H1 (cell line): ENCODE measurements at regions not wholly inside any gene's neighbourhood (a gene's known extent, or its start where the extent isn't known, plus 50 kb on each side); places are given as distances from the start of the nearest gene placed in this dataset.

Experiments
- CBX5 ChIP-seq: fragments of 300-800, 300-1000 bp; sonication (generic); IDR thresholded peaks from 2 replicates; pipeline ENCODE4 v1.7.1; 2016; ENCODE audit warnings: antibody characterized with exemption, low read length, low read depth
- EP300 ChIP-seq, 2 experiments: IDR thresholded peaks; 1 replicate in 1 of 2; 2 replicates in 1 of 2; pipeline ENCODE4 v1.6.1; 2011 to 2012; ENCODE audit warnings: low read depth in 2 of 2, low read length in 2 of 2, mild to moderate bottlenecking in 2 of 2, borderline replicate concordance in 1 of 2, inconsistent platforms in 1 of 2, moderate library complexity in 1 of 2
- FOSL1 ChIP-seq: IDR thresholded peaks from 2 replicates; pipeline ENCODE4 v1.6.1; 2011; ENCODE audit warnings: mild to moderate bottlenecking, low read depth, low read length, moderate library complexity; ENCODE audit not compliant: insufficient read depth
- GTF2F1 ChIP-seq: IDR thresholded peaks from 2 replicates; pipeline ENCODE4 v1.6.1; 2012; ENCODE audit warnings: low read depth, low read length, improper control_type of control experiment, borderline replicate concordance
- POLR2A ChIP-seq, 2 experiments: IDR thresholded peaks; 1 replicate in 1 of 2; 2 replicates in 1 of 2; pipeline ENCODE4 v1.6.1; 2011; ENCODE audit warnings: low read depth in 2 of 2, low read length in 2 of 2, mild to moderate bottlenecking in 2 of 2; ENCODE audit errors: control extremely low read depth in 1 of 2
- TF ChIP-seq, protein P1 (sequence below): fragments of 300-600 bp; sonication (generic); IDR thresholded peaks from 2 replicates; pipeline ENCODE4 v1.7.1; 2012; ENCODE audit warnings: low read length, moderate library complexity, mild to moderate bottlenecking, inconsistent platforms; ENCODE audit not compliant: insufficient replicate concordance

DNA sequence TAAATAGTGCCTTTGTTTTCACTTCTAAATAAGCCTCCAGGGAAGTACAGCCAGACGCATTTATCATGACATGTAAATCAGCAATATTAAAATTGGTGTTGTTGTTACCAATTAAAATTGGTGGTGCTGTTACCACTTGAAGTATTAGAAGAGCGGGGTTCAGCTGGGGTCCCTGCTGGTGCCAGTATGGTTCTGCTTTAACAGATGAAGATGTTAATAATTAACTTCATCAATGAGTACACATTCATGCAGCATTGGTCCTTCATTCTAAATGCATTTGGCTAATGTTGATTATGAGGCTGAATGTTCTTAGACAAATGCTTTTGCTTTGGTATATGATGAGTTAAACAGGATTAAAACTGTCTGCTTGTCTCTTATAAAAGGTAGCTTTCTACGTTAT, 67.6 kb upstream of the TMC1 start (continued):
- TF ChIP-seq, protein P1, sequence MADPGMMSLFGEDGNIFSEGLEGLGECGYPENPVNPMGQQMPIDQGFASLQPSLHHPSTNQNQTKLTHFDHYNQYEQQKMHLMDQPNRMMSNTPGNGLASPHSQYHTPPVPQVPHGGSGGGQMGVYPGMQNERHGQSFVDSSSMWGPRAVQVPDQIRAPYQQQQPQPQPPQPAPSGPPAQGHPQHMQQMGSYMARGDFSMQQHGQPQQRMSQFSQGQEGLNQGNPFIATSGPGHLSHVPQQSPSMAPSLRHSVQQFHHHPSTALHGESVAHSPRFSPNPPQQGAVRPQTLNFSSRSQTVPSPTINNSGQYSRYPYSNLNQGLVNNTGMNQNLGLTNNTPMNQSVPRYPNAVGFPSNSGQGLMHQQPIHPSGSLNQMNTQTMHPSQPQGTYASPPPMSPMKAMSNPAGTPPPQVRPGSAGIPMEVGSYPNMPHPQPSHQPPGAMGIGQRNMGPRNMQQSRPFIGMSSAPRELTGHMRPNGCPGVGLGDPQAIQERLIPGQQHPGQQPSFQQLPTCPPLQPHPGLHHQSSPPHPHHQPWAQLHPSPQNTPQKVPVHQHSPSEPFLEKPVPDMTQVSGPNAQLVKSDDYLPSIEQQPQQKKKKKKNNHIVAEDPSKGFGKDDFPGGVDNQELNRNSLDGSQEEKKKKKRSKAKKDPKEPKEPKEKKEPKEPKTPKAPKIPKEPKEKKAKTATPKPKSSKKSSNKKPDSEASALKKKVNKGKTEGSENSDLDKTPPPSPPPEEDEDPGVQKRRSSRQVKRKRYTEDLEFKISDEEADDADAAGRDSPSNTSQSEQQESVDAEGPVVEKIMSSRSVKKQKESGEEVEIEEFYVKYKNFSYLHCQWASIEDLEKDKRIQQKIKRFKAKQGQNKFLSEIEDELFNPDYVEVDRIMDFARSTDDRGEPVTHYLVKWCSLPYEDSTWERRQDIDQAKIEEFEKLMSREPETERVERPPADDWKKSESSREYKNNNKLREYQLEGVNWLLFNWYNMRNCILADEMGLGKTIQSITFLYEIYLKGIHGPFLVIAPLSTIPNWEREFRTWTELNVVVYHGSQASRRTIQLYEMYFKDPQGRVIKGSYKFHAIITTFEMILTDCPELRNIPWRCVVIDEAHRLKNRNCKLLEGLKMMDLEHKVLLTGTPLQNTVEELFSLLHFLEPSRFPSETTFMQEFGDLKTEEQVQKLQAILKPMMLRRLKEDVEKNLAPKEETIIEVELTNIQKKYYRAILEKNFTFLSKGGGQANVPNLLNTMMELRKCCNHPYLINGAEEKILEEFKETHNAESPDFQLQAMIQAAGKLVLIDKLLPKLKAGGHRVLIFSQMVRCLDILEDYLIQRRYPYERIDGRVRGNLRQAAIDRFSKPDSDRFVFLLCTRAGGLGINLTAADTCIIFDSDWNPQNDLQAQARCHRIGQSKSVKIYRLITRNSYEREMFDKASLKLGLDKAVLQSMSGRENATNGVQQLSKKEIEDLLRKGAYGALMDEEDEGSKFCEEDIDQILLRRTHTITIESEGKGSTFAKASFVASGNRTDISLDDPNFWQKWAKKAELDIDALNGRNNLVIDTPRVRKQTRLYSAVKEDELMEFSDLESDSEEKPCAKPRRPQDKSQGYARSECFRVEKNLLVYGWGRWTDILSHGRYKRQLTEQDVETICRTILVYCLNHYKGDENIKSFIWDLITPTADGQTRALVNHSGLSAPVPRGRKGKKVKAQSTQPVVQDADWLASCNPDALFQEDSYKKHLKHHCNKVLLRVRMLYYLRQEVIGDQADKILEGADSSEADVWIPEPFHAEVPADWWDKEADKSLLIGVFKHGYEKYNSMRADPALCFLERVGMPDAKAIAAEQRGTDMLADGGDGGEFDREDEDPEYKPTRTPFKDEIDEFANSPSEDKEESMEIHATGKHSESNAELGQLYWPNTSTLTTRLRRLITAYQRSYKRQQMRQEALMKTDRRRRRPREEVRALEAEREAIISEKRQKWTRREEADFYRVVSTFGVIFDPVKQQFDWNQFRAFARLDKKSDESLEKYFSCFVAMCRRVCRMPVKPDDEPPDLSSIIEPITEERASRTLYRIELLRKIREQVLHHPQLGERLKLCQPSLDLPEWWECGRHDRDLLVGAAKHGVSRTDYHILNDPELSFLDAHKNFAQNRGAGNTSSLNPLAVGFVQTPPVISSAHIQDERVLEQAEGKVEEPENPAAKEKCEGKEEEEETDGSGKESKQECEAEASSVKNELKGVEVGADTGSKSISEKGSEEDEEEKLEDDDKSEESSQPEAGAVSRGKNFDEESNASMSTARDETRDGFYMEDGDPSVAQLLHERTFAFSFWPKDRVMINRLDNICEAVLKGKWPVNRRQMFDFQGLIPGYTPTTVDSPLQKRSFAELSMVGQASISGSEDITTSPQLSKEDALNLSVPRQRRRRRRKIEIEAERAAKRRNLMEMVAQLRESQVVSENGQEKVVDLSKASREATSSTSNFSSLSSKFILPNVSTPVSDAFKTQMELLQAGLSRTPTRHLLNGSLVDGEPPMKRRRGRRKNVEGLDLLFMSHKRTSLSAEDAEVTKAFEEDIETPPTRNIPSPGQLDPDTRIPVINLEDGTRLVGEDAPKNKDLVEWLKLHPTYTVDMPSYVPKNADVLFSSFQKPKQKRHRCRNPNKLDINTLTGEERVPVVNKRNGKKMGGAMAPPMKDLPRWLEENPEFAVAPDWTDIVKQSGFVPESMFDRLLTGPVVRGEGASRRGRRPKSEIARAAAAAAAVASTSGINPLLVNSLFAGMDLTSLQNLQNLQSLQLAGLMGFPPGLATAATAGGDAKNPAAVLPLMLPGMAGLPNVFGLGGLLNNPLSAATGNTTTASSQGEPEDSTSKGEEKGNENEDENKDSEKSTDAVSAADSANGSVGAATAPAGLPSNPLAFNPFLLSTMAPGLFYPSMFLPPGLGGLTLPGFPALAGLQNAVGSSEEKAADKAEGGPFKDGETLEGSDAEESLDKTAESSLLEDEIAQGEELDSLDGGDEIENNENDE: no peak
- TF ChIP-seq FOSL1 (no peak), GTF2F1 (no peak), EP300 (IDR thresholded peaks at IDR 0.05; ENCODE audit: borderline replicate concordance in 1 of 2, low read depth in 2 of 2, low read length in 2 of 2) (no peak), CBX5 (no peak), POLR2A (IDR thresholded peaks at IDR 0.05; ENCODE audit: control extremely low read depth in 1 of 2, low read depth in 2 of 2, low read length in 2 of 2) (no peak)
